ENCODE measurements at regions not wholly inside any gene's neighbourhood (a gene's known extent, or its start where the extent isn't known, plus 50 kb on each side); places are given as distances from the start of the nearest gene placed in this dataset.

DNA sequence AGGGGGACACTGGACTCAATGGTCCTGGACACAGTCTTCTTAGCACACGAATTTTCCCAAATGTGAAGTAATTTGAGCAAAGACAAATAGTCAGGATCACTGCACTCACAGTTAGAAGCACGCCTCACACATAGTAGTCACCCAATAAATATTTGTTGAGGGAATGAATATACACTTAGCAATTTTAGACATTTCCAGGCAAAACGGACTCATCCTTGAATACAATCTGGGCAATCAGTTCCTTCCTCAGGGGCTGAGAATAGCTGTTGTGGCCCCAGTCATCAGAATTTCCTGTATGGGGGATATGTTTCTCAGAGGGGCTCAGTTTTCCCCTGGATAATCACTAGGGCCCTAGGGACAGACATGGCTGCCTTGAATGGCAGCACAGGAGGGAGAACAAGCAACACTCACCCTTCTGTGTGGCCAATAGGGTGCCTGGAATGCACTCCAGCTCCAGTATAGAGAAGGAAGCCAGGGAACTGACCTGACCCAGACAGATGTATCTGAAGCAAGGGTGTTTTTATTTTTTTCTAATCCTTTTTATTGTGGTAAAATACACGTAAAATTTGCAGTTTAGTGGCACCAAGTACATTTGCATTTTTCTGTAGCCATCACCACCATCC lies 282.7 kb upstream of the ZNF32 start:
- H3K4me3 ChIP-seq (ENCODE audit: low read depth, low read length), result no peak overlapping the region
- H3K27me3 ChIP-seq (ENCODE audit: control insufficient read depth, insufficient read depth, low read length), result no peaks in the 10 kb centered on the region
- peak; percentile 2 for DNase-seq (ENCODE audit: low read depth)
- TF ChIP-seq, protein P1, sequence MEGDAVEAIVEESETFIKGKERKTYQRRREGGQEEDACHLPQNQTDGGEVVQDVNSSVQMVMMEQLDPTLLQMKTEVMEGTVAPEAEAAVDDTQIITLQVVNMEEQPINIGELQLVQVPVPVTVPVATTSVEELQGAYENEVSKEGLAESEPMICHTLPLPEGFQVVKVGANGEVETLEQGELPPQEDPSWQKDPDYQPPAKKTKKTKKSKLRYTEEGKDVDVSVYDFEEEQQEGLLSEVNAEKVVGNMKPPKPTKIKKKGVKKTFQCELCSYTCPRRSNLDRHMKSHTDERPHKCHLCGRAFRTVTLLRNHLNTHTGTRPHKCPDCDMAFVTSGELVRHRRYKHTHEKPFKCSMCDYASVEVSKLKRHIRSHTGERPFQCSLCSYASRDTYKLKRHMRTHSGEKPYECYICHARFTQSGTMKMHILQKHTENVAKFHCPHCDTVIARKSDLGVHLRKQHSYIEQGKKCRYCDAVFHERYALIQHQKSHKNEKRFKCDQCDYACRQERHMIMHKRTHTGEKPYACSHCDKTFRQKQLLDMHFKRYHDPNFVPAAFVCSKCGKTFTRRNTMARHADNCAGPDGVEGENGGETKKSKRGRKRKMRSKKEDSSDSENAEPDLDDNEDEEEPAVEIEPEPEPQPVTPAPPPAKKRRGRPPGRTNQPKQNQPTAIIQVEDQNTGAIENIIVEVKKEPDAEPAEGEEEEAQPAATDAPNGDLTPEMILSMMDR (IDR thresholded peaks at IDR 0.05; ENCODE audit: insufficient read depth, low read length, poor library complexity, severe bottlenecking), result no peak
- no peaks in the 10 kb centered on the region for H3K36me3 ChIP-seq (ENCODE audit: control insufficient read depth, insufficient read depth, low read length)

DNA sequence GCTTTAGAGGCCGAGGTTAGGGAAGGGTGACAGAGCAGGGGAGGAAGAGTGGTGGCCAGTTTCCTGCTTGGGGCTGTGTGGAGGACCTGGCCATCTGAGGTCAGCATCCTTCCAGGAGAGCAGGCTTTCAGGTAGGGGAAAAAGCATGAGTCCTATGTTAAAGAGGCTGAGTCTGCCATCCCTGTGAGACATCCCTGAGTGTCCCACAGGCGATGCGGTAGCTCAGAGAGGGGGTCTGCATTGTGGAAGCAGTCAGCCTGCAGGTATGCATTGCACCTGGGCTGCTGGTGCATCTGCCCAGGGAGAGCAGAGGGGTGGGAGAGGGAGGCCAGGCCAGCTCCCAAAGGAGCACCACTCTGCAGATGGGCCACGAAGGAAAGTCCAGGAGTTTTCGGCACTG lies 282.1 kb upstream of the ZNF32 start:
- H3K4me3 ChIP-seq (ENCODE audit: low read depth, low read length), result no peak overlapping the region
- H3K36me3 ChIP-seq (ENCODE audit: control insufficient read depth, insufficient read depth, low read length), result no peaks in the 10 kb centered on the region
- no peak for DNase-seq (ENCODE audit: low read depth)
- no peaks in the 10 kb centered on the region for H3K27me3 ChIP-seq (ENCODE audit: control insufficient read depth, insufficient read depth, low read length)
- TF ChIP-seq, protein P1 (IDR thresholded peaks at IDR 0.05; ENCODE audit: insufficient read depth, low read length, poor library complexity, severe bottlenecking), result no peak

DNA sequence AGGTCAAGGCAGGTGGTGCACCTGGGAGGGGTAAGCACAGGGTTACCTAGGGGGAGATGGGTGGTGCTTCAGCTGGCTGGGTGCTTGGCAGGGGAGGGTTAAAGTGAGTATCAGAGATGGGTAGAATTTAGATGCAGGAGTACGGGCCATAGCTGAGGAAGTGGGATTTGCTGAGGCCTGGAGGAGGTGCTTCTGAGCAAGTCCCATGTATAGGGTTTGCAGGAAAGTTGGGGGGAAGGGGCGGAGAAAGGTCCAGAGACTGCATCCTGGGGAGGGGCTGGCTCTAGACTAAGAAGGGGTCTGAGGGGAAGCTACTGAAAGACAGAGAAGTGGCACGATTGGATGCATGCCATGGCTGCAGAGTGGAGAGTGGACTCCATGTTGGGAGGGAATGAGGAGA lies 281.6 kb upstream of the ZNF32 start:
- Histone ChIP-seq H3K4me3 (ENCODE audit: low read depth, low read length) (no peak overlapping the region), H3K27me3 (ENCODE audit: control insufficient read depth, insufficient read depth, low read length) (no peaks in the 10 kb centered on the region), H3K36me3 (ENCODE audit: control insufficient read depth, insufficient read depth, low read length) (no peaks in the 10 kb centered on the region)
- TF ChIP-seq, protein P1 (IDR thresholded peaks at IDR 0.05; ENCODE audit: insufficient read depth, low read length, poor library complexity, severe bottlenecking), result no peak
- DNase-seq (ENCODE audit: low read depth), result no peak

DNA sequence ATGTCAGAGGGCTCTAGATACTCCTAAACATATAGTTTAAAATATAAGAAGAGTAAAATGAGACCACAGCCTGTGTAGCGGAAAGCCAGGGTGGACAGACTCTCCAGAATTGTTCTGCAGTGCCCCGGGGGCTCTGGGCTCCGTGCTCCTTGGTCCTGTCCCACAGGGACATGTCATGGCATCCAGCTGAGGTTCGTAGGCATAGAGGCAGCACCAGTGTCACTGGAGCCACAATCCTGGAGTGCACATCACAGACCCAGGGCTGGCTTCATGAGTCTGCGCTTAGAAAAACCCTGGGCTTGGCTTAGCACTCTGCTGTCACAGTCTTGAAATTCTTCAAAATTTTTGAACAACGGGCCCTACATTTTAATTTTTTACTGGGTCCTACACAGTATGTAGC lies 280.4 kb upstream of the ZNF32 start:
- H3K36me3 ChIP-seq (ENCODE audit: control insufficient read depth, insufficient read depth, low read length), result no peaks in the 10 kb centered on the region
- DNase-seq (ENCODE audit: low read depth), result no peak
- H3K27me3 ChIP-seq (ENCODE audit: control insufficient read depth, insufficient read depth, low read length), result no peaks in the 10 kb centered on the region
- H3K4me3 ChIP-seq (ENCODE audit: low read depth, low read length), result no peak overlapping the region
- TF ChIP-seq, protein P1 (IDR thresholded peaks at IDR 0.05; ENCODE audit: insufficient read depth, low read length, poor library complexity, severe bottlenecking), result no peak

DNA sequence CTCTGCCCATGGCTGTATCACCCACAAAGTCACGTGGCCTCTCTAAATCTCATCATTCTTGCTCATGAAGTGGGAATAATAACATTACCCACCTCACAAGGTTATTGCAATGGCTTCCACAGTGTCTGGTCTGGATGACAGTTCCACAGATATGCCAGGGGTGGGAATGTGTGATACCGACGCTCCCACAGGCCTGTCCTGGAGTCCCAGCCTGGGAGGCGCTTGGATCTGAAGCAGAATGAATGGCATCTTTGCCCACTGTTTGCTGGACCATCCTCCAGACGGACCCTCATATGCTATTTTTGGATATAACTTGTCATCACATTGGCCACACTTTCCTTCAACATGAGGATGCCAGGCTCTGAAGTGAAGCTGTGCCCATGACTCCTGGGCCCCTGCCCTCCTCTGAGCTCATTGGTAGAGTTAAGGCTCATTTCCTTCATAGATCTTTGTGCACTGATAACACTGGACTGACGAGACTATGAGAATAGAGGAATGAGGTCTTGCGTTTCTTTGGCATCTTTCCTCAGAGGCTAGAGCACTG lies 279.8 kb upstream of the ZNF32 start:
- TF ChIP-seq, protein P1 (IDR thresholded peaks at IDR 0.05; ENCODE audit: insufficient read depth, low read length, poor library complexity, severe bottlenecking), result no peak
- no peak for DNase-seq (ENCODE audit: low read depth)
- Histone ChIP-seq H3K27me3 (ENCODE audit: control insufficient read depth, insufficient read depth, low read length) (no peaks in the 10 kb centered on the region), H3K4me3 (ENCODE audit: low read depth, low read length) (no peak overlapping the region), H3K36me3 (ENCODE audit: control insufficient read depth, insufficient read depth, low read length) (no peaks in the 10 kb centered on the region)

- H3K4me3 ChIP-seq (ENCODE audit: low read depth, low read length), result no peak overlapping the region
Observed at GRCh38 chr10:43926875-43927406, 278.3 kb upstream of the ZNF32 start.

More at GRCh38 chr10:43926875-43927406, 278.3 kb upstream of the ZNF32 start:
- H3K27me3 ChIP-seq (ENCODE audit: control insufficient read depth, insufficient read depth, low read length), result no peaks in the 10 kb centered on the region
- H3K36me3 ChIP-seq (ENCODE audit: control insufficient read depth, insufficient read depth, low read length), result no peaks in the 10 kb centered on the region
- no peak for DNase-seq (ENCODE audit: low read depth)
- TF ChIP-seq, protein P1 (IDR thresholded peaks at IDR 0.05; ENCODE audit: insufficient read depth, low read length, poor library complexity, severe bottlenecking), result no peak

Measured in kidney epithelial cell (primary cell).